ENCODE measurements at regions not wholly inside any gene's neighbourhood (a gene's known extent, or its start where the extent isn't known, plus 50 kb on each side); places are given as distances from the start of the nearest gene placed in this dataset.

- H3K27ac ChIP-seq (ENCODE audit: low read depth in 2 of 2, low read length in 1 of 2) = no peak overlapping the region
- no peaks in the 10 kb centered on the region for H3K79me2 ChIP-seq (ENCODE audit: insufficient read depth)
- ChIA-PET CTCF (no interaction called here), POLR2A (no interaction called here)
- 43% methylated on average over 2 of the region's 2 CpGs for WGBS (ENCODE audit: low lambda C conversion rate)
- no peaks in the 10 kb centered on the region for H3K36me3 ChIP-seq (replicated peaks in 1 of 2; ENCODE audit: control insufficient read depth in 1 of 2, insufficient read depth in 2 of 2, low read length in 1 of 2)
- peaks cover 0 to 2% of the 10 kb centered on the region in 2 experiments; a peak in 1 of 4 replicates for H3K4me1 ChIP-seq (ENCODE audit: control insufficient read depth in 1 of 2, insufficient read depth in 2 of 2, low read depth in 1 of 2, low read length in 1 of 2)
- H4K20me1 ChIP-seq (ENCODE audit: insufficient read depth) = no peaks in the 10 kb centered on the region
- no peak overlapping the region for H3K9ac ChIP-seq
- no peak for TF ChIP-seq GABPA (IDR thresholded peaks at IDR 0.05; ENCODE audit: low read depth)
- no peak for TF ChIP-seq CHD2 (IDR thresholded peaks at IDR 0.05; ENCODE audit: low read length, partially characterized antibody)
- TF ChIP-seq RFX5 (IDR thresholded peaks at IDR 0.05; ENCODE audit: low read length) = no peak
- TF ChIP-seq JUND (IDR thresholded peaks at IDR 0.05) = no peak
- no peak for TF ChIP-seq RXRA (IDR thresholded peaks at IDR 0.05; ENCODE audit: borderline replicate concordance, low read depth)
- TF ChIP-seq IRF3 (IDR thresholded peaks at IDR 0.05; ENCODE audit: low read depth, low read length) = no peak
- no peak for TF ChIP-seq ZBTB33 (IDR thresholded peaks at IDR 0.05; ENCODE audit: borderline replicate concordance, low read depth)
- TF ChIP-seq SIN3A (IDR thresholded peaks at IDR 0.05; ENCODE audit: borderline replicate concordance, low read depth, low read length) = no peak
- no peak for TF ChIP-seq USF1 (IDR thresholded peaks at IDR 0.05; ENCODE audit: borderline replicate concordance, low read depth)
- no peak for TF ChIP-seq SMC3 (IDR thresholded peaks at IDR 0.05; ENCODE audit: low read depth, low read length)
- TF ChIP-seq EZH2phosphoT487 (IDR thresholded peaks at IDR 0.05; ENCODE audit: borderline replicate concordance, low read depth) = no peak
- no peak for TF ChIP-seq RCOR1 (IDR thresholded peaks at IDR 0.05; ENCODE audit: low read length)
- no peak for TF ChIP-seq GATA2 (CRISPR knock-in tag; IDR thresholded peaks at IDR 0.05)
- TF ChIP-seq POLR2AphosphoS5 (IDR thresholded peaks at IDR 0.05; ENCODE audit: low read depth, low read length) = no peak
- no peak for TF ChIP-seq MEF2A (IDR thresholded peaks at IDR 0.05; ENCODE audit: borderline replicate concordance, low read depth)
- TF ChIP-seq USF2 (IDR thresholded peaks at IDR 0.05; ENCODE audit: borderline replicate concordance, low read depth, low read length) = no peak
- TF ChIP-seq NFIC (IDR thresholded peaks at IDR 0.05; ENCODE audit: borderline replicate concordance) = no peak
- TF ChIP-seq FOXM1 (IDR thresholded peaks at IDR 0.05; ENCODE audit: low read depth) = no peak
- H3F3A ChIP-seq (replicated peaks; ENCODE audit: insufficient read depth) = no peaks in the 10 kb centered on the region
- no peaks in the 10 kb centered on the region for H3K9me2 ChIP-seq
- no peak overlapping the region for H3K4me2 ChIP-seq
- no peak overlapping the region for H3K4me3 ChIP-seq (ENCODE audit: low read depth in 2 of 2, low read length in 1 of 2)
- DNase-seq = no peak
- H3K27me3 ChIP-seq (ENCODE audit: insufficient read depth) = no peaks in the 10 kb centered on the region
- no peak overlapping the region for H2AFZ ChIP-seq (ENCODE audit: low read depth)
- H3K9me3 ChIP-seq = 0 out of 2 replicates have a peak, but pooled peaks cover 2% of the 10 kb centered on the region
These were observed 497.4 kb downstream of the CMPK2 start for GRCh38 chr2:6368281-6368680.

All from SK-N-SH (cell line).